ENCODE measurements at regions not wholly inside any gene's neighbourhood (a gene's known extent, or its start where the extent isn't known, plus 50 kb on each side); places are given as distances from the start of the nearest gene placed in this dataset.

GRCh38 chr5:8714861-8715260, 831.0 kb downstream of the SEMA5A start:
- no peak for TF ChIP-seq CTCF (IDR thresholded peaks at IDR 0.05)
- no peak for TF ChIP-seq POLR2A (IDR thresholded peaks at IDR 0.05)
